SK-N-SH treated with all-trans-retinoic acid at 6 μM for 48 hours (cell line): ENCODE measurements at regions not wholly inside any gene's neighbourhood (a gene's known extent, or its start where the extent isn't known, plus 50 kb on each side); places are given as distances from the start of the nearest gene placed in this dataset.

Experiments used
- ATAC-seq: fragments of 200-7000 bp; cut with Tn5 transposase; 3 replicates; pipeline ENCODE4 v1.9.1; 2020; ENCODE audit warnings: mild to moderate bottlenecking, moderate library complexity
- ARNTL ChIP-seq: fragments of 450-650 bp; formaldehyde crosslinking; IDR thresholded peaks from 2 replicates; pipeline ENCODE4 v1.5.0; 2020; ENCODE audit warnings: low read depth, mild to moderate bottlenecking, moderate library complexity, borderline replicate concordance
- BACH2 ChIP-seq: fragments of 250-450 bp; sonication (Bioruptor Pico); IDR thresholded peaks from 2 replicates; pipeline ENCODE4 v1.9.0; 2021; ENCODE audit warnings: mild to moderate bottlenecking, borderline replicate concordance
- CSDC2 ChIP-seq: fragments of 250-450 bp; sonication (Bioruptor Pico); IDR thresholded peaks from 2 replicates; pipeline ENCODE4 v1.5.0; 2020; ENCODE audit warnings: mild to moderate bottlenecking, moderate library complexity
- CSRNP3 ChIP-seq: fragments of 250-450 bp; sonication (Bioruptor Pico); IDR thresholded peaks from 2 replicates; pipeline ENCODE4 v1.5.1; 2021; ENCODE audit warnings: mild to moderate bottlenecking, moderate library complexity
- ESRRG ChIP-seq: fragments of 250-450 bp; sonication (Bioruptor Pico); IDR thresholded peaks from 2 replicates; pipeline ENCODE4 v1.6.1; 2021; ENCODE audit warnings: mild to moderate bottlenecking
- GLIS3 ChIP-seq: fragments of 250-450 bp; sonication (Bioruptor Pico); IDR thresholded peaks from 2 replicates; pipeline ENCODE4 v1.5.0; 2020; ENCODE audit warnings: mild to moderate bottlenecking, moderate library complexity
- ISL1 ChIP-seq: fragments of 250-450 bp; sonication (Bioruptor Pico); IDR thresholded peaks from 2 replicates; pipeline ENCODE4 v2.1.2; 2022; ENCODE audit warnings: mild to moderate bottlenecking, moderate library complexity
- OSR1 ChIP-seq: fragments of 250-450 bp; sonication (Bioruptor Pico); IDR thresholded peaks from 2 replicates; pipeline ENCODE4 v1.8.0; 2022; ENCODE audit warnings: moderate library complexity, mild to moderate bottlenecking, inconsistent platforms
- PATZ1 ChIP-seq: fragments of 250-450 bp; sonication (Bioruptor Pico); IDR thresholded peaks from 2 replicates; pipeline ENCODE4 v1.8.0; 2020; ENCODE audit warnings: mild to moderate bottlenecking, moderate library complexity, borderline replicate concordance
- POU6F1 ChIP-seq: fragments of 250-450 bp; sonication (Bioruptor Pico); IDR thresholded peaks from 2 replicates; pipeline ENCODE4 v1.8.0; 2021; ENCODE audit warnings: low read depth, mild to moderate bottlenecking, moderate library complexity, borderline replicate concordance
- PPARA ChIP-seq: fragments of 250-450 bp; sonication (Bioruptor Pico); IDR thresholded peaks from 2 replicates; pipeline ENCODE4 v1.5.0; 2020; ENCODE audit warnings: mild to moderate bottlenecking, borderline replicate concordance
- SNAI2 ChIP-seq: fragments of 250-450 bp; sonication (Bioruptor Pico); IDR thresholded peaks from 2 replicates; pipeline ENCODE4 v1.5.0; 2020; ENCODE audit warnings: mild to moderate bottlenecking, moderate library complexity
- TCF4 ChIP-seq: fragments of 250-450 bp; sonication (Bioruptor Pico); IDR thresholded peaks from 2 replicates; pipeline ENCODE4 v1.8.0; 2021; ENCODE audit warnings: mild to moderate bottlenecking, moderate library complexity, borderline replicate concordance
- TOX ChIP-seq: fragments of 250-450 bp; sonication (Bioruptor Pico); IDR thresholded peaks from 2 replicates; pipeline ENCODE4 v1.8.0; 2021; ENCODE audit warnings: mild to moderate bottlenecking, moderate library complexity, borderline replicate concordance
- TSHZ2 ChIP-seq: fragments of 250-450 bp; sonication (Bioruptor Pico); IDR thresholded peaks from 2 replicates; pipeline ENCODE4 v1.5.0; 2020; ENCODE audit warnings: mild to moderate bottlenecking, moderate library complexity
- ZC3H10 ChIP-seq: fragments of 250-450 bp; sonication (Bioruptor Pico); IDR thresholded peaks from 2 replicates; pipeline ENCODE4 v1.5.1; 2021; ENCODE audit warnings: mild to moderate bottlenecking, moderate library complexity
- ZFP3 ChIP-seq: fragments of 250-450 bp; sonication (Bioruptor Pico); IDR thresholded peaks from 2 replicates; pipeline ENCODE4 v1.5.0; 2020; ENCODE audit warnings: mild to moderate bottlenecking, moderate library complexity
- ZFP30 ChIP-seq: fragments of 450-650 bp; formaldehyde crosslinking; IDR thresholded peaks from 2 replicates; pipeline ENCODE4 v1.5.0; 2022; ENCODE audit warnings: mild to moderate bottlenecking, moderate library complexity
- ZNF565 ChIP-seq: fragments of 450-650 bp; formaldehyde crosslinking; conservative IDR thresholded peaks from 2 replicates; pipeline ENCODE4 v1.5.0; 2020; ENCODE audit warnings: low read depth, mild to moderate bottlenecking, moderate library complexity
- ZNF70 ChIP-seq: fragments of 450-650 bp; formaldehyde crosslinking; IDR thresholded peaks from 2 replicates; pipeline ENCODE4 v1.5.0; 2020; ENCODE audit warnings: mild to moderate bottlenecking, moderate library complexity
- ZNF8 ChIP-seq: fragments of 450-650 bp; formaldehyde crosslinking; IDR thresholded peaks from 2 replicates; pipeline ENCODE4 v1.5.0; 2020; ENCODE audit warnings: mild to moderate bottlenecking, moderate library complexity

- TF ChIP-seq ZC3H10: no peak
- no peak for TF ChIP-seq ZFP3
- no peak for TF ChIP-seq SNAI2 (CRISPR knock-in tag)
- no peak for TF ChIP-seq GLIS3
- no peak for TF ChIP-seq BACH2 (CRISPR knock-in tag)
- no peak for TF ChIP-seq ESRRG (CRISPR knock-in tag)
- no peak for TF ChIP-seq ZNF565
- no peak for TF ChIP-seq OSR1 (CRISPR knock-in tag)
- no peak for TF ChIP-seq PPARA (CRISPR knock-in tag)
- TF ChIP-seq POU6F1 (CRISPR knock-in tag): no peak
- no peak for TF ChIP-seq TCF4
- no peak for TF ChIP-seq CSRNP3 (CRISPR knock-in tag)
- TF ChIP-seq ZFP30 (CRISPR knock-in tag): no peak
- no peak for ATAC-seq
Observed at GRCh38 chr5:84480873-84481637, 96.4 kb upstream of the EDIL3 start.

- ATAC-seq: no peak
- TF ChIP-seq PATZ1 (CRISPR knock-in tag): no peak
- no peak for TF ChIP-seq SNAI2 (CRISPR knock-in tag)
- TF ChIP-seq TCF4: no peak
- TF ChIP-seq OSR1 (CRISPR knock-in tag): no peak
- TF ChIP-seq BACH2 (CRISPR knock-in tag): no peak
- TF ChIP-seq TSHZ2 (CRISPR knock-in tag): no peak
- TF ChIP-seq TOX (CRISPR knock-in tag): no peak
- TF ChIP-seq CSRNP3 (CRISPR knock-in tag): no peak
- no peak for TF ChIP-seq CSDC2 (CRISPR knock-in tag)
- TF ChIP-seq PPARA (CRISPR knock-in tag): no peak
- TF ChIP-seq ZNF8: no peak
- TF ChIP-seq ZC3H10: no peak
- TF ChIP-seq ZFP3: no peak
- no peak for TF ChIP-seq GLIS3
- no peak for TF ChIP-seq ESRRG (CRISPR knock-in tag)
- no peak for TF ChIP-seq ZNF70 (CRISPR knock-in tag)
- TF ChIP-seq ZNF565: no peak
- TF ChIP-seq ISL1 (CRISPR knock-in tag): no peak
Observed at GRCh38 chr5:84478603-84479002, 93.9 kb upstream of the EDIL3 start.

GRCh38 chr5:84477485-84477884, 92.8 kb upstream of the EDIL3 start:
- TF ChIP-seq TCF4: no peak
- no peak for TF ChIP-seq ZC3H10
- no peak for TF ChIP-seq ARNTL (CRISPR knock-in tag)
- TF ChIP-seq BACH2 (CRISPR knock-in tag): no peak
- no peak for TF ChIP-seq ZFP30 (CRISPR knock-in tag)
- TF ChIP-seq, all 23 proteins: peak for 0
- ATAC-seq: no peak
